SK-N-SH (cell line): ENCODE measurements at regions not wholly inside any gene's neighbourhood (a gene's known extent, or its start where the extent isn't known, plus 50 kb on each side); places are given as distances from the start of the nearest gene placed in this dataset.

Experiments used
- CTCF ChIA-PET: fragments of 300-600, 350-600 bp; formaldehyde crosslinking; extraction: SDS; loops from one replicate; lab custom pipeline; 2021; lab: Yijun Ruan, JAX
- POLR2A ChIA-PET: fragments of 350-600 bp; sonication (Branson Sonifier 250); formaldehyde crosslinking; extraction: SDS; loops from one replicate; lab custom pipeline; 2020; ENCODE audit warnings: antibody characterized with exemption, inconsistent platforms; lab: Yijun Ruan, JAX
- DNase-seq: peaks from one replicate; pipeline ENCODE4 v3.0.0; 2012
- H2AFZ ChIP-seq: fragments of 200-600 bp; sonication (generic); 2 replicates; pipeline ENCODE4 v1.8.1; 2016; ENCODE audit warnings: antibody characterized with exemption, mild to moderate bottlenecking, low read depth
- H3F3A ChIP-seq: fragments of 200-600 bp; sonication (generic); replicated peaks from 2 replicates; pipeline ENCODE3; 2016; ENCODE audit warnings: antibody characterized with exemption, mild to moderate bottlenecking; ENCODE audit not compliant: insufficient read depth
- H3K27ac ChIP-seq, 2 experiments: fragments of 200-500 bp in 1 of 2; fragments of 200-600 bp in 1 of 2; sonication (Bioruptor generic) in 1 of 2; sonication (generic), shearing (Covaris generic) in 1 of 2; 2 replicates each; pipeline versions ENCODE4 v1.5.1 to v1.6.1; 2014 to 2016; ENCODE audit warnings: low read depth in 2 of 2, inconsistent platforms in 1 of 2, low read length in 1 of 2, mild to moderate bottlenecking in 1 of 2, mixed read lengths in 1 of 2
- H3K27me3 ChIP-seq: fragments of 200-600 bp; sonication (generic), shearing (Covaris generic); 2 replicates; pipeline ENCODE4 v1.6.1; 2016; ENCODE audit warnings: mixed run types; ENCODE audit not compliant: insufficient read depth
- H3K36me3 ChIP-seq, 2 experiments: fragments of 200-500 bp in 1 of 2; fragments of 200-600 bp in 1 of 2; sonication (Bioruptor generic) in 1 of 2; sonication (generic) in 1 of 2; replicated peaks in 1 of 2; 2 replicates each; pipeline versions ENCODE3 to v1.5.1; 2014 to 2016; ENCODE audit warnings: low read length in 1 of 2, mild to moderate bottlenecking in 1 of 2; ENCODE audit not compliant: insufficient read depth in 2 of 2, control insufficient read depth in 1 of 2
- H3K4me1 ChIP-seq, 2 experiments: fragments of 200-500 bp in 1 of 2; fragments of 200-600 bp in 1 of 2; sonication (Bioruptor generic) in 1 of 2; sonication (generic), shearing (Covaris generic) in 1 of 2; 2 replicates each; pipeline versions ENCODE4 v1.5.1 to v1.6.1; 2014 to 2016; ENCODE audit warnings: low read depth in 1 of 2, low read length in 1 of 2, mixed run types in 1 of 2; ENCODE audit not compliant: insufficient read depth in 2 of 2, control insufficient read depth in 1 of 2
- H3K4me2 ChIP-seq: fragments of 200-600 bp; sonication (generic), shearing (Covaris generic); 2 replicates; pipeline ENCODE4 v1.6.1; 2017; ENCODE audit warnings: mixed run types
- H3K4me3 ChIP-seq, 2 experiments: fragments of 200-500 bp in 1 of 2; fragments of 200-600 bp in 1 of 2; sonication (Bioruptor generic) in 1 of 2; sonication (generic), shearing (Covaris generic) in 1 of 2; 2 replicates each; pipeline versions ENCODE4 v1.5.1 to v1.8.1; 2014 to 2016; ENCODE audit warnings: low read depth in 2 of 2, inconsistent platforms in 1 of 2, low read length in 1 of 2, mild to moderate bottlenecking in 1 of 2, mixed read lengths in 1 of 2, moderate library complexity in 1 of 2
- H3K79me2 ChIP-seq: fragments of 200-600 bp; sonication (generic); 2 replicates; pipeline ENCODE4 v1.8.1; 2017; ENCODE audit warnings: mild to moderate bottlenecking; ENCODE audit not compliant: insufficient read depth
- H3K9ac ChIP-seq: fragments of 200-600 bp; sonication (generic); 2 replicates; pipeline ENCODE4 v1.6.1; 2017; ENCODE audit warnings: mixed run types
- H3K9me2 ChIP-seq: fragments of 200-600 bp; sonication (generic); 2 replicates; pipeline ENCODE4 v1.6.1; 2017; ENCODE audit warnings: mixed run types
- H3K9me3 ChIP-seq: fragments of 200-600 bp; sonication (generic); 2 replicates; pipeline ENCODE4 v1.6.1; 2017; ENCODE audit warnings: mixed run types, mild to moderate bottlenecking, moderate library complexity
- H4K20me1 ChIP-seq: fragments of 200-600 bp; sonication (generic); 2 replicates; pipeline ENCODE4 v1.6.1; 2017; ENCODE audit warnings: mild to moderate bottlenecking, mixed run types; ENCODE audit not compliant: insufficient read depth
- ELF1 ChIP-seq: IDR thresholded peaks from 2 replicates; pipeline ENCODE4 v1.4.0; 2012
- EP300 ChIP-seq, 2 experiments: IDR thresholded peaks; 2 replicates each; pipeline versions ENCODE4 v1.4.0 to v1.6.1; 2012; ENCODE audit warnings: borderline replicate concordance in 1 of 2, low read depth in 1 of 2, low read length in 1 of 2
- EZH2phosphoT487 ChIP-seq: fragments of 200-600 bp; sonication (generic); IDR thresholded peaks from 2 replicates; pipeline ENCODE4 v1.6.1; 2017; ENCODE audit warnings: low read depth, mixed run types, mild to moderate bottlenecking, antibody characterized with exemption, moderate library complexity, borderline replicate concordance
- FOSL2 ChIP-seq: IDR thresholded peaks from 2 replicates; pipeline ENCODE4 v1.4.0; 2012; ENCODE audit warnings: low read depth, mild to moderate bottlenecking, moderate library complexity, borderline replicate concordance
- FOXJ3 ChIP-seq: sonication (generic); formaldehyde crosslinking; IDR thresholded peaks from 2 replicates; pipeline ENCODE4 v1.5.1; 2020; ENCODE audit warnings: mild to moderate bottlenecking, missing genetic modification reagents
- FOXM1 ChIP-seq: IDR thresholded peaks from 2 replicates; pipeline ENCODE4 v1.4.0; 2012; ENCODE audit warnings: low read depth, mild to moderate bottlenecking
- GABPA ChIP-seq: IDR thresholded peaks from 2 replicates; pipeline ENCODE4 v1.4.0; 2012; ENCODE audit warnings: low read depth, mild to moderate bottlenecking
- IRF3 ChIP-seq: fragments of 150-350 bp; IDR thresholded peaks from 2 replicates; pipeline ENCODE4 v1.6.1; 2016; ENCODE audit warnings: mild to moderate bottlenecking, low read depth, low read length
- JUND ChIP-seq: IDR thresholded peaks from 2 replicates; pipeline ENCODE4 v1.4.0; 2012
- MAX ChIP-seq: IDR thresholded peaks from 2 replicates; pipeline ENCODE4 v1.4.0; 2012; ENCODE audit warnings: low read depth
- MXI1 ChIP-seq: IDR thresholded peaks from 2 replicates; pipeline ENCODE4 v1.6.1; 2012; ENCODE audit warnings: mild to moderate bottlenecking, low read depth, low read length, improper control_type of control experiment
- NRF1 ChIP-seq: IDR thresholded peaks from 2 replicates; pipeline ENCODE4 v1.6.1; 2012; ENCODE audit warnings: low read depth, mild to moderate bottlenecking, low read length
- POLR2AphosphoS5 ChIP-seq: IDR thresholded peaks from 2 replicates; pipeline ENCODE4 v1.6.1; 2012; ENCODE audit warnings: low read depth, low read length
- RAD21 ChIP-seq: IDR thresholded peaks from 2 replicates; pipeline ENCODE4 v1.6.1; 2012; ENCODE audit warnings: mild to moderate bottlenecking, low read length
- RCOR1 ChIP-seq: fragments of 150-350 bp; IDR thresholded peaks from 2 replicates; pipeline ENCODE4 v1.6.1; 2017; ENCODE audit warnings: antibody characterized with exemption, low read length
- RFX5 ChIP-seq: IDR thresholded peaks from 2 replicates; pipeline ENCODE4 v1.6.1; 2012; ENCODE audit warnings: mild to moderate bottlenecking, improper control_type of control experiment, low read length
- SMC3 ChIP-seq: IDR thresholded peaks from 2 replicates; pipeline ENCODE4 v1.6.1; 2012; ENCODE audit warnings: low read depth, low read length, improper control_type of control experiment
- TAF1 ChIP-seq: IDR thresholded peaks from 2 replicates; pipeline ENCODE4 v1.6.1; 2012; ENCODE audit warnings: low read depth, mild to moderate bottlenecking, low read length, moderate library complexity, borderline replicate concordance
- TCF12 ChIP-seq: IDR thresholded peaks from 2 replicates; pipeline ENCODE4 v1.4.0; 2012
- TEAD4 ChIP-seq: IDR thresholded peaks from 2 replicates; pipeline ENCODE4 v1.4.0; 2012; ENCODE audit warnings: mild to moderate bottlenecking, borderline replicate concordance; ENCODE audit not compliant: insufficient read depth
- YY1 ChIP-seq: IDR thresholded peaks from 2 replicates; pipeline ENCODE4 v1.4.0; 2012; ENCODE audit warnings: low read depth, mild to moderate bottlenecking
- ZBTB33 ChIP-seq: IDR thresholded peaks from 2 replicates; pipeline ENCODE4 v1.4.0; 2012; ENCODE audit warnings: low read depth, borderline replicate concordance
- WGBS: methylation state at CpG from one replicate; pipeline ENCODE4 v1.1.6; 2017; ENCODE audit warnings: low lambda C conversion rate; 5-methylcytosine and 5-hydroxymethylcytosine counted together

DNA sequence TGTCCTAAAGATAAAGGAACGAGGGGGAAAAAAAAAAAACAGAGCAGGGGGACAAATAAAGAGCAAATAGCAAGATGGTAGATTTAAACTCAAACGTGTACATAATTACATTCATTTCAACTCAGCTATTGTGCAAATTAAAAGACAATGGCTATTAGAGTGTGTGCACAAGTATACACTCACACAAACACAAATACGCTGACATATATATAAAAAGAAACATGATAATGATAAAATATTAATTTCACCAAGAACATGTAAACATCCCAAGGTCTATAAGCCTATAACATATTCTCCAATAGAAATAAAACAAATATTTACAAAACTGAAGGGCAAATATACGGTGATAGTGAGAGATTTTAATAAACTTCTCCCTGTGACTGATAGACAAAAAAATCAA, 1354.9 kb upstream of the GJE1 start:
- Histone ChIP-seq H3F3A (peaks cover 25% of the 10 kb centered on the region), H3K27ac (no peak overlapping the region), H3K4me2 (no peak overlapping the region), H2AFZ (no peak overlapping the region), H3K27me3 (no peaks in the 10 kb centered on the region), H3K9me3 (no peaks in the 10 kb centered on the region; the same call in 1 of the 2 replicates), H3K4me3 (no peak overlapping the region), H4K20me1 (no peaks in the 10 kb centered on the region), H3K79me2 (no peaks in the 10 kb centered on the region), H3K4me1 (no peaks in the 10 kb centered on the region; a peak in 2 of 4 replicates), H3K9ac (no peak overlapping the region), H3K36me3 (peaks cover 0 to 4% of the 10 kb centered on the region in 2 experiments), H3K9me2 (no peaks in the 10 kb centered on the region)
- ChIA-PET POLR2A (no interaction called here), CTCF (no interaction called here)
- no peak for DNase-seq
- WGBS: 33% methylated on average over 4 of the region's 4 CpGs
- TF ChIP-seq SMC3: no peak
- TF ChIP-seq EZH2phosphoT487: no peak
- no peak for TF ChIP-seq FOXM1
- TF ChIP-seq MXI1: no peak
- no peak for TF ChIP-seq FOSL2
- no peak for TF ChIP-seq EP300 (IDR thresholded peaks at IDR 0.05; ENCODE audit: borderline replicate concordance in 1 of 2, low read depth in 1 of 2, low read length in 1 of 2)
- TF ChIP-seq NRF1: no peak
- no peak for TF ChIP-seq ZBTB33
- TF ChIP-seq FOXJ3 (CRISPR knock-in tag): no peak
- no peak for TF ChIP-seq TEAD4
- TF ChIP-seq RFX5: no peak
- no peak for TF ChIP-seq TCF12

DNA sequence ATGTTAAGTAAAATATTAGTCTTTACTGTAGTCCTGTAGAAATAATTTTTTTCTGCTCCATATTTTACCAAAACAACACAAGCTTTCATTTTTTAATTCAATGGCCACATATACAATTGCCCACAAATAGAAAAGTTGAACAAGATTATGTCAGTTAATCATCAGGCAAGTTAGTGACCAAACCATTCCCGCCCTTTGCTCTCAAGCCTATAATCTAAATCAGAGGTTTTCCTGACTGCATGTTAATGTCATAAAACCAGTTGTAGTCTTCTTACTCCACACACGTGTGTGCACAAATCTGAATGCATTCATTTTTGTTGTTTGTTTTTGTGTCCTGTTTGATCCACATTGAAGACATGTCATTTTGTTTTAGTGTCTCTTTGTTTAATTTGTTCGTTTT, 1357.7 kb upstream of the GJE1 start:
- no peak overlapping the region for H3K4me3 ChIP-seq
- DNase-seq: no peak
- no peaks in the 10 kb centered on the region; a peak in 2 of 4 replicates for H3K4me1 ChIP-seq
- no peaks in the 10 kb centered on the region for H3K9me2 ChIP-seq
- no peak overlapping the region for H2AFZ ChIP-seq
- H3K27me3 ChIP-seq: no peaks in the 10 kb centered on the region
- H3K9me3 ChIP-seq: no peaks in the 10 kb centered on the region; the same call in 1 of the 2 replicates
- POLR2A ChIA-PET: no interaction called here
- H3K27ac ChIP-seq: no peak overlapping the region; a peak in 1 of 4 replicates
- H4K20me1 ChIP-seq: no peaks in the 10 kb centered on the region
- no peaks in the 10 kb centered on the region for H3K79me2 ChIP-seq
- peaks cover 0 to 5% of the 10 kb centered on the region in 2 experiments for H3K36me3 ChIP-seq
- CTCF ChIA-PET: no interaction called here
- no peak overlapping the region for H3K4me2 ChIP-seq
- WGBS: 32% methylated on average over 3 of the region's 3 CpGs
- TF ChIP-seq EZH2phosphoT487: no peak
- no peak for TF ChIP-seq ELF1
- TF ChIP-seq RCOR1: no peak
- no peak for TF ChIP-seq MAX
- no peak for TF ChIP-seq RAD21
- no peak for TF ChIP-seq GABPA
- TF ChIP-seq TCF12: no peak
- TF ChIP-seq TAF1: no peak
- TF ChIP-seq TEAD4: no peak
- TF ChIP-seq YY1: no peak
- TF ChIP-seq JUND: no peak
- no peak for TF ChIP-seq FOXM1
- TF ChIP-seq MXI1: no peak
- TF ChIP-seq FOXJ3 (CRISPR knock-in tag): no peak
- TF ChIP-seq IRF3: no peak
- TF ChIP-seq NRF1: no peak
- TF ChIP-seq POLR2AphosphoS5: no peak
- TF ChIP-seq, all 33 proteins: peak for 0
- H3K9ac ChIP-seq: no peak overlapping the region
- H3F3A ChIP-seq: peaks cover 25% of the 10 kb centered on the region
